Kidney epithelial cell (primary cell): ENCODE measurements at regions not wholly inside any gene's neighbourhood (a gene's known extent, or its start where the extent isn't known, plus 50 kb on each side); places are given as distances from the start of the nearest gene placed in this dataset.

ENCODE experiments used
- DNase-seq: peaks from one replicate; pipeline ENCODE4 v3.0.0-alpha.2; 2010; ENCODE audit warnings: low read depth
- H3K27me3 ChIP-seq: 2 replicates; pipeline ENCODE4 v1.6.0; 2011; ENCODE audit warnings: low read length; ENCODE audit not compliant: control insufficient read depth, insufficient read depth
- H3K36me3 ChIP-seq: 2 replicates; pipeline ENCODE4 v1.5.1; 2011; ENCODE audit warnings: low read length; ENCODE audit not compliant: control insufficient read depth, insufficient read depth
- H3K4me3 ChIP-seq: 2 replicates; pipeline ENCODE4 v1.5.1; 2011; ENCODE audit warnings: low read depth, mild to moderate bottlenecking, control low read depth, low read length
- CTCF ChIP-seq: IDR thresholded peaks from 2 replicates; pipeline ENCODE4 v1.5.1; 2011; ENCODE audit warnings: mild to moderate bottlenecking, moderate library complexity, low read length, control low read depth, inconsistent platforms; ENCODE audit not compliant: insufficient read depth, poor library complexity, severe bottlenecking

DNA sequence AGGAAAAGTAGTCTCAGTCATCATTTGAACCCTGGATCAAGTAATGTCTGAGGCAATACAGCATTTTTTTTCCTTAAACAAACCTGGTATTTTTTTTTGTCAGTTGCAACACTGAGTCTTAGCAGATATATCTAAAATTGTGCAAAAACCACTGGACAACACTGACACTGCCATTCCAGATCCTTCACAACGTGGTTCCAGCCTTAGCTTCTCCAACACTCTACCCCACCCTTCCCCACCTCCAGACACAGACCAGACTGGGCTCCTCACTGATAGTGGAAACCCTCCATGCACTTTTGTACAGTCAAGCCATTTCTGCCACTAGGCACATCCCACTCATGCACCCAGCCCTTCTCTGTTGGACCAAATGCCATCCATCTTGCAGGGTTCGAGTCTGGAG is 199.6 kb upstream of the CTNNB1 start:
- H3K36me3 ChIP-seq: no peaks in the 10 kb centered on the region
- H3K27me3 ChIP-seq: no peaks in the 10 kb centered on the region
- DNase-seq: no peak
- no peak overlapping the region for H3K4me3 ChIP-seq
- no peak for TF ChIP-seq CTCF

DNA sequence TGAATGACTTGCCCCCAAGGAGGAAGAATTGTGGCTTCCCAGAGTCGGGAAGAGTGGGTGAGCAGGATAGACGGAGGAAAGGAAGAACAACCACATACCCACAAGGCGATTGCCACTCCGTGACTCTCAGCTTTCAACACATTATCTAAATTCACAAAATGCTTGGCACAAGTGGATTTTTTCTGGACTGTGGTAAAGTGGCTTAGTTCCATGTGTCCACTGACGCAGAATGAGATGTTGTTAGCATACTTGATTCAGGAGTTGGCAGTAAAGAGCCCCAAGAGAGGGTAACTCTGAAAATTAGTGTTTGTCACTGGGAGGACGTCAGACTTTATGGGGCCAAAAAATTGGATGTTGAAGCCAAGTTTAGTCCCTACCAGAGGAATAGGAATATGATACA is 198.8 kb upstream of the CTNNB1 start:
- no peak for TF ChIP-seq CTCF
- no peaks in the 10 kb centered on the region for H3K36me3 ChIP-seq
- H3K4me3 ChIP-seq: no peak overlapping the region
- H3K27me3 ChIP-seq: no peaks in the 10 kb centered on the region
- DNase-seq: no peak

- no peak for TF ChIP-seq CTCF
- Histone ChIP-seq H3K27me3 (no peaks in the 10 kb centered on the region), H3K4me3 (no peak overlapping the region), H3K36me3 (no peaks in the 10 kb centered on the region)
- no peak for DNase-seq
These were observed 197.7 kb upstream of the CTNNB1 start for GRCh38 chr3:41001556-41001955.

- Histone ChIP-seq H3K36me3 (no peaks in the 10 kb centered on the region), H3K4me3 (no peak overlapping the region), H3K27me3 (no peaks in the 10 kb centered on the region)
- TF ChIP-seq CTCF: no peak
- DNase-seq: no peak
These were observed 197.2 kb upstream of the CTNNB1 start for GRCh38 chr3:41002104-41002503.

DNA sequence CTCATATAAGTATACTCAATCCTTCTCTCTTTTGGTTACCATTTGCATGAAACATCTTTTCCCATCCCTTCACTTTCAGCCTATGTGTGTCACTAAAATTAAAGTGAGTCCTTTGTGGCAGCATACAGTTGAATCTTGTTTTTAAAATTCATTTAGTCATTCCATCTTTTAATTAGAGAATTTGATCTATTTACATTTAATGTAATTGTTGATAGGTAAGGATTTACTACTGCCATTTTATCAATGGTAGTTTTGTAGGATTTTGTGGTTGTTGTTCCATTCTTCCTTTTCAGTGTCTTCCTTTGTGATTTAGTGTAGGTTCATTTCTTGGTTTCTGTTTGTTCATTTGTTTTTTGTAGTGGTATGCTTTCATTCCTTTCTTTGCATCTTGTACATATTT is 191.9 kb upstream of the CTNNB1 start:
- Histone ChIP-seq H3K4me3 (no peak overlapping the region), H3K36me3 (no peaks in the 10 kb centered on the region), H3K27me3 (no peaks in the 10 kb centered on the region)
- no peak for DNase-seq
- no peak for TF ChIP-seq CTCF

- DNase-seq: no peak
- Histone ChIP-seq H3K4me3 (no peak overlapping the region), H3K27me3 (no peaks in the 10 kb centered on the region), H3K36me3 (no peaks in the 10 kb centered on the region)
- no peak for TF ChIP-seq CTCF
These were observed 187.5 kb upstream of the CTNNB1 start for GRCh38 chr3:41011854-41012253.
